ENCODE measurements at regions not wholly inside any gene's neighbourhood (a gene's known extent, or its start where the extent isn't known, plus 50 kb on each side); places are given as distances from the start of the nearest gene placed in this dataset.

GRCh38 chr2:40034198-40034597, 255.1 kb upstream of the THUMPD2 start:
- TF ChIP-seq POLR2A (IDR thresholded peaks at IDR 0.05; ENCODE audit: control extremely low read depth in 1 of 2, low read depth in 2 of 2, low read length in 2 of 2) (no peak), CTBP2 (IDR thresholded peaks at IDR 0.05; ENCODE audit: borderline replicate concordance, insufficient read depth, insufficient read length, low read length) (no peak), SP1 (IDR thresholded peaks at IDR 0.05; ENCODE audit: low read depth, low read length) (no peak), YY1 (IDR thresholded peaks at IDR 0.05; ENCODE audit: low read depth, low read length) (no peak), SP2 (IDR thresholded peaks at IDR 0.05; ENCODE audit: low read length) (no peak), TBP (IDR thresholded peaks at IDR 0.05; ENCODE audit: low read depth, low read length) (no peak)
- TF ChIP-seq, protein P1, sequence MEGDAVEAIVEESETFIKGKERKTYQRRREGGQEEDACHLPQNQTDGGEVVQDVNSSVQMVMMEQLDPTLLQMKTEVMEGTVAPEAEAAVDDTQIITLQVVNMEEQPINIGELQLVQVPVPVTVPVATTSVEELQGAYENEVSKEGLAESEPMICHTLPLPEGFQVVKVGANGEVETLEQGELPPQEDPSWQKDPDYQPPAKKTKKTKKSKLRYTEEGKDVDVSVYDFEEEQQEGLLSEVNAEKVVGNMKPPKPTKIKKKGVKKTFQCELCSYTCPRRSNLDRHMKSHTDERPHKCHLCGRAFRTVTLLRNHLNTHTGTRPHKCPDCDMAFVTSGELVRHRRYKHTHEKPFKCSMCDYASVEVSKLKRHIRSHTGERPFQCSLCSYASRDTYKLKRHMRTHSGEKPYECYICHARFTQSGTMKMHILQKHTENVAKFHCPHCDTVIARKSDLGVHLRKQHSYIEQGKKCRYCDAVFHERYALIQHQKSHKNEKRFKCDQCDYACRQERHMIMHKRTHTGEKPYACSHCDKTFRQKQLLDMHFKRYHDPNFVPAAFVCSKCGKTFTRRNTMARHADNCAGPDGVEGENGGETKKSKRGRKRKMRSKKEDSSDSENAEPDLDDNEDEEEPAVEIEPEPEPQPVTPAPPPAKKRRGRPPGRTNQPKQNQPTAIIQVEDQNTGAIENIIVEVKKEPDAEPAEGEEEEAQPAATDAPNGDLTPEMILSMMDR (IDR thresholded peaks at IDR 0.05; ENCODE audit: control extremely low read depth in 1 of 3, insufficient read depth in 1 of 3, low read depth in 1 of 3, low read length in 3 of 3) = no peak
- TF ChIP-seq, protein P2, sequence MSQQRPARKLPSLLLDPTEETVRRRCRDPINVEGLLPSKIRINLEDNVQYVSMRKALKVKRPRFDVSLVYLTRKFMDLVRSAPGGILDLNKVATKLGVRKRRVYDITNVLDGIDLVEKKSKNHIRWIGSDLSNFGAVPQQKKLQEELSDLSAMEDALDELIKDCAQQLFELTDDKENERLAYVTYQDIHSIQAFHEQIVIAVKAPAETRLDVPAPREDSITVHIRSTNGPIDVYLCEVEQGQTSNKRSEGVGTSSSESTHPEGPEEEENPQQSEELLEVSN (IDR thresholded peaks at IDR 0.05) = no peak
- TF ChIP-seq, protein P3, sequence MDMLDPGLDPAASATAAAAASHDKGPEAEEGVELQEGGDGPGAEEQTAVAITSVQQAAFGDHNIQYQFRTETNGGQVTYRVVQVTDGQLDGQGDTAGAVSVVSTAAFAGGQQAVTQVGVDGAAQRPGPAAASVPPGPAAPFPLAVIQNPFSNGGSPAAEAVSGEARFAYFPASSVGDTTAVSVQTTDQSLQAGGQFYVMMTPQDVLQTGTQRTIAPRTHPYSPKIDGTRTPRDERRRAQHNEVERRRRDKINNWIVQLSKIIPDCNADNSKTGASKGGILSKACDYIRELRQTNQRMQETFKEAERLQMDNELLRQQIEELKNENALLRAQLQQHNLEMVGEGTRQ (IDR thresholded peaks at IDR 0.05; ENCODE audit: low read length) = no peak

Data from H1 (cell line).